GM18499 (cell line): ENCODE measurements at regions not wholly inside any gene's neighbourhood (a gene's known extent, or its start where the extent isn't known, plus 50 kb on each side); places are given as distances from the start of the nearest gene placed in this dataset.
"Not testable (repeated sequence)": the region's sequence is repeated elsewhere in the genome, so short reads cannot be mapped to it uniquely, and the experiment has no call there.

ENCODE experiments used
- ATAC-seq: cut with Tn5 transposase; IDR thresholded peaks from one replicate; pipeline ENCODE4 v1.9.1; 2021; ENCODE audit warnings: moderate number of reproducible peaks; ENCODE audit not compliant: insufficient read depth, unreplicated experiment

- no peak for ATAC-seq
Measured at GRCh38 chr10:91745090-91745831, 53.0 kb upstream of the TNKS2 start.

GRCh38 chr10:91743465-91743864 lies 54.8 kb upstream of the TNKS2 start:
- ATAC-seq: no peak

GRCh38 chr10:91742229-91742628 lies 56.0 kb upstream of the TNKS2 start:
- ATAC-seq: no peak

- no peak for ATAC-seq
Measured at GRCh38 chr10:91741356-91741755, 56.9 kb upstream of the TNKS2 start.

GRCh38 chr10:91740353-91740924 lies 57.8 kb upstream of the TNKS2 start:
- ATAC-seq: no peak

GRCh38 chr10:91732265-91732664 lies 66.0 kb upstream of the TNKS2 start:
- ATAC-seq: not testable (repeated sequence)

- ATAC-seq: not testable (repeated sequence)
Measured at GRCh38 chr10:91729339-91729738, 68.9 kb upstream of the TNKS2 start.

GRCh38 chr10:91726355-91726754 lies 71.9 kb upstream of the TNKS2 start:
- ATAC-seq: no peak

- ATAC-seq: no peak
Measured at GRCh38 chr10:91724933-91725332, 73.3 kb upstream of the TNKS2 start.

GRCh38 chr10:91713461-91714072 lies 80.7 kb upstream of the PPP1R3C start:
- ATAC-seq: no peak

GRCh38 chr10:91711885-91712680 lies 79.2 kb upstream of the PPP1R3C start:
- peak; percentile 46 for ATAC-seq

GRCh38 chr10:91709394-91709798 lies 76.5 kb upstream of the PPP1R3C start:
- ATAC-seq: no peak

GRCh38 chr10:91708174-91708861 lies 75.4 kb upstream of the PPP1R3C start:
- no peak for ATAC-seq

- ATAC-seq: no peak
Measured at GRCh38 chr10:91707236-91707635, 74.4 kb upstream of the PPP1R3C start.

- ATAC-seq: no peak
Measured at GRCh38 chr10:91705948-91706670, 73.2 kb upstream of the PPP1R3C start.

- no peak for ATAC-seq
Measured at GRCh38 chr10:91702620-91703019, 69.7 kb upstream of the PPP1R3C start.

GRCh38 chr10:91700788-91701444 lies 68.0 kb upstream of the PPP1R3C start:
- no peak for ATAC-seq

GRCh38 chr10:91700273-91700672 lies 67.4 kb upstream of the PPP1R3C start:
- no peak for ATAC-seq

- ATAC-seq: no peak
Measured at GRCh38 chr10:91698258-91698657, 65.4 kb upstream of the PPP1R3C start.
